AG20443 (cell line): ENCODE measurements at regions not wholly inside any gene's neighbourhood (a gene's known extent, or its start where the extent isn't known, plus 50 kb on each side); places are given as distances from the start of the nearest gene placed in this dataset.

Source experiments
- DNase-seq: peaks from one replicate; pipeline ENCODE4 v3.0.0; 2012; ENCODE audit warnings: low spot score, mixed read lengths

DNA sequence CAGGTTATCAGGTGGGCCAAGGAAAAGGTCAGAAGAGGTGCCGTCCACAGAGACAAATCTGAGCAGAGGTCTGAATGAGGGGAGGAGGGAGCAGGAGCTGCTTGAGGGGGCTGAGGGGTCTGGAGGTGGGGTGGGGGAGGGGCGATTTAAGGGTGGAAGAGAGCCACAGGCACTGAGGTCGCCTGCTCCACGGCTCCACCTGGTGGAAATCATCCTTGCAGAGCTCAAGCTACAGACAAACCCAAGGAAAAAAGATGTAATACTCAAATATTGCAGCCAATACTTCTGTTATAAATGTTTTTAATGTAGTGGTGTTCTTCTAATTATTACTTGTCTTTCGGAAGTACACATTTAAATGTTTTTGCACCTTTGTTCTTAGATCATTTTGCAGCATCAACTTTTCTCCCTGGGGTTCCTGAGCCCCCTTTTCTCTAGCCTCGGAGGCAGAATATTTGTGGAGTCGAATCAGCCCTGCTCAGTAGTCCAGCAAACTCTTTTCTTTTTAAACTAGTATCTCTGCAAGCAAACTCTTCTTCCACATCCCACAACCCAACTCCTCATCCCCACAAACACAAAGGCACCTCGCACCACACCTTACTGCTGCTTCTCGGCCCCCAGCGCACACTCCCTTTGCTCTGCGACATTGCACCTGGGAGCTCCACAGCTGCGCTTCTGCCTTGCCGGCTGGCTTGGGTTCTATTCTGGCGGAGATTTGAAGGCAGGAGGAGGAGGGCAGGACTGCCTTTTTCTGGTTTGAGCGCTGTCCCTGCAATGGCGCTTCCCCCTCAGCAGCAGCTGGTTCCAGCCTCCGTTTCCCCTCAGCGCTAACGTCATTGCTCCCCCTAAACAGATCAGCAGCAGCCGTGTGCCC, 51.0 kb upstream of the TFAP2A start:
- DNase-seq: peak; percentile 57
